HepG2 (cell line): ENCODE measurements at regions not wholly inside any gene's neighbourhood (a gene's known extent, or its start where the extent isn't known, plus 50 kb on each side); places are given as distances from the start of the nearest gene placed in this dataset.

Source experiments
- CEBPZ ChIP-seq: IDR thresholded peaks from 2 replicates; pipeline ENCODE4 v1.6.1; 2012; ENCODE audit warnings: low read length, improper control_type of control experiment
- GATAD2A ChIP-seq: IDR thresholded peaks from 2 replicates; pipeline ENCODE4 v1.6.1; 2016
- SAFB2 ChIP-seq: sonication (generic); formaldehyde crosslinking; IDR thresholded peaks from 2 replicates; pipeline ENCODE4 v1.5.1; 2020; ENCODE audit warnings: missing genetic modification reagents, low read depth, mild to moderate bottlenecking, borderline replicate concordance
- ZIK1 ChIP-seq: sonication (generic); formaldehyde crosslinking; IDR thresholded peaks from 2 replicates; pipeline ENCODE4 v1.5.0; 2020; ENCODE audit warnings: mild to moderate bottlenecking, low read depth, missing genetic modification reagents, borderline replicate concordance
- ZNF142 ChIP-seq: sonication (generic); formaldehyde crosslinking; IDR thresholded peaks from 2 replicates; pipeline ENCODE4 v1.4.0; 2020; ENCODE audit warnings: missing genetic modification reagents
- ZNF333 ChIP-seq: sonication (generic); formaldehyde crosslinking; IDR thresholded peaks from 2 replicates; pipeline ENCODE4 v1.4.0; 2020; ENCODE audit warnings: mild to moderate bottlenecking, missing genetic modification reagents, borderline replicate concordance
- ZNF776 ChIP-seq: sonication (generic); formaldehyde crosslinking; IDR thresholded peaks from 2 replicates; pipeline ENCODE4 v1.4.0; 2020; ENCODE audit warnings: mild to moderate bottlenecking, missing genetic modification reagents
- ZNF781 ChIP-seq: sonication (generic); formaldehyde crosslinking; IDR thresholded peaks from 2 replicates; pipeline ENCODE4 v1.5.1; 2020; ENCODE audit warnings: borderline replicate concordance, mild to moderate bottlenecking, missing genetic modification reagents; ENCODE audit errors: not compliant biosample characterization
- ZNF784 ChIP-seq: sonication (generic); formaldehyde crosslinking; IDR thresholded peaks from 2 replicates; pipeline ENCODE4 v1.5.1; 2020; ENCODE audit warnings: missing genetic modification reagents, mild to moderate bottlenecking, borderline replicate concordance
- TF ChIP-seq, protein P1 (sequence below): sonication (generic); formaldehyde crosslinking; IDR thresholded peaks from 2 replicates; pipeline ENCODE4 v1.9.0; 2021; ENCODE audit warnings: mild to moderate bottlenecking, missing genetic modification reagents

GRCh38 chr3:11720304-11720898 lies 76.7 kb upstream of the VGLL4 start (continued):
- TF ChIP-seq ZNF781 (CRISPR knock-in tag): no peak
- TF ChIP-seq, protein P1, sequence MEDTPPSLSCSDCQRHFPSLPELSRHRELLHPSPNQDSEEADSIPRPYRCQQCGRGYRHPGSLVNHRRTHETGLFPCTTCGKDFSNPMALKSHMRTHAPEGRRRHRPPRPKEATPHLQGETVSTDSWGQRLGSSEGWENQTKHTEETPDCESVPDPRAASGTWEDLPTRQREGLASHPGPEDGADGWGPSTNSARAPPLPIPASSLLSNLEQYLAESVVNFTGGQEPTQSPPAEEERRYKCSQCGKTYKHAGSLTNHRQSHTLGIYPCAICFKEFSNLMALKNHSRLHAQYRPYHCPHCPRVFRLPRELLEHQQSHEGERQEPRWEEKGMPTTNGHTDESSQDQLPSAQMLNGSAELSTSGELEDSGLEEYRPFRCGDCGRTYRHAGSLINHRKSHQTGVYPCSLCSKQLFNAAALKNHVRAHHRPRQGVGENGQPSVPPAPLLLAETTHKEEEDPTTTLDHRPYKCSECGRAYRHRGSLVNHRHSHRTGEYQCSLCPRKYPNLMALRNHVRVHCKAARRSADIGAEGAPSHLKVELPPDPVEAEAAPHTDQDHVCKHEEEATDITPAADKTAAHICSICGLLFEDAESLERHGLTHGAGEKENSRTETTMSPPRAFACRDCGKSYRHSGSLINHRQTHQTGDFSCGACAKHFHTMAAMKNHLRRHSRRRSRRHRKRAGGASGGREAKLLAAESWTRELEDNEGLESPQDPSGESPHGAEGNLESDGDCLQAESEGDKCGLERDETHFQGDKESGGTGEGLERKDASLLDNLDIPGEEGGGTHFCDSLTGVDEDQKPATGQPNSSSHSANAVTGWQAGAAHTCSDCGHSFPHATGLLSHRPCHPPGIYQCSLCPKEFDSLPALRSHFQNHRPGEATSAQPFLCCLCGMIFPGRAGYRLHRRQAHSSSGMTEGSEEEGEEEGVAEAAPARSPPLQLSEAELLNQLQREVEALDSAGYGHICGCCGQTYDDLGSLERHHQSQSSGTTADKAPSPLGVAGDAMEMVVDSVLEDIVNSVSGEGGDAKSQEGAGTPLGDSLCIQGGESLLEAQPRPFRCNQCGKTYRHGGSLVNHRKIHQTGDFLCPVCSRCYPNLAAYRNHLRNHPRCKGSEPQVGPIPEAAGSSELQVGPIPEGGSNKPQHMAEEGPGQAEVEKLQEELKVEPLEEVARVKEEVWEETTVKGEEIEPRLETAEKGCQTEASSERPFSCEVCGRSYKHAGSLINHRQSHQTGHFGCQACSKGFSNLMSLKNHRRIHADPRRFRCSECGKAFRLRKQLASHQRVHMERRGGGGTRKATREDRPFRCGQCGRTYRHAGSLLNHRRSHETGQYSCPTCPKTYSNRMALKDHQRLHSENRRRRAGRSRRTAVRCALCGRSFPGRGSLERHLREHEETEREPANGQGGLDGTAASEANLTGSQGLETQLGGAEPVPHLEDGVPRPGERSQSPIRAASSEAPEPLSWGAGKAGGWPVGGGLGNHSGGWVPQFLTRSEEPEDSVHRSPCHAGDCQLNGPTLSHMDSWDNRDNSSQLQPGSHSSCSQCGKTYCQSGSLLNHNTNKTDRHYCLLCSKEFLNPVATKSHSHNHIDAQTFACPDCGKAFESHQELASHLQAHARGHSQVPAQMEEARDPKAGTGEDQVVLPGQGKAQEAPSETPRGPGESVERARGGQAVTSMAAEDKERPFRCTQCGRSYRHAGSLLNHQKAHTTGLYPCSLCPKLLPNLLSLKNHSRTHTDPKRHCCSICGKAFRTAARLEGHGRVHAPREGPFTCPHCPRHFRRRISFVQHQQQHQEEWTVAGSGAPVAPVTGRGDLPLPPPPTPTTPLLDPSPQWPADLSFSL (CRISPR knock-in tag): no peak
- TF ChIP-seq ZNF333: no peak; the same call in 1 of the 2 replicates
- TF ChIP-seq ZIK1 (CRISPR knock-in tag): no peak
- peak; percentile 56; the same call in 1 of the 2 replicates for TF ChIP-seq ZNF776 (CRISPR knock-in tag)
- no peak for TF ChIP-seq CEBPZ
- peak; percentile 15; the same call in 1 of the 2 replicates for TF ChIP-seq GATAD2A
- TF ChIP-seq ZNF142: no peak; the same call in 1 of the 2 replicates
- 0 out of 2 replicates have a peak, but pooled peaks have one; percentile 29 for TF ChIP-seq ZNF784
- TF ChIP-seq SAFB2 (CRISPR knock-in tag): no peak
